Endodermal cell (in vitro differentiated cells): ENCODE measurements at regions not wholly inside any gene's neighbourhood (a gene's known extent, or its start where the extent isn't known, plus 50 kb on each side); places are given as distances from the start of the nearest gene placed in this dataset.

ENCODE experiments used
- DNase-seq: peaks from one replicate; pipeline ENCODE4 v3.0.0-alpha.2; 2017
- H3K27ac ChIP-seq: 2 replicates; pipeline ENCODE4 v1.5.1; 2013; ENCODE audit warnings: mild to moderate bottlenecking, low read depth, low read length, moderate library complexity
- H3K27me3 ChIP-seq: 2 replicates; pipeline ENCODE4 v1.6.1; 2013; ENCODE audit warnings: mild to moderate bottlenecking, low read length, moderate library complexity; ENCODE audit not compliant: insufficient read depth, control insufficient read depth, poor library complexity, severe bottlenecking
- H3K36me3 ChIP-seq: 2 replicates; pipeline ENCODE4 v1.7.0; 2013; ENCODE audit warnings: mild to moderate bottlenecking, low read length, moderate library complexity; ENCODE audit not compliant: control insufficient read depth, insufficient read depth
- H3K4me1 ChIP-seq: one replicate; pipeline ENCODE4 v1.7.0; 2013; ENCODE audit warnings: low read length; ENCODE audit not compliant: control insufficient read depth, insufficient read depth
- H3K4me3 ChIP-seq: 2 replicates; pipeline ENCODE4 v1.5.1; 2013; ENCODE audit warnings: mild to moderate bottlenecking, low read length, moderate library complexity
- H3K9ac ChIP-seq: 2 replicates; pipeline ENCODE4 v1.6.1; 2013; ENCODE audit warnings: mild to moderate bottlenecking, low read length, moderate library complexity; ENCODE audit not compliant: poor library complexity, severe bottlenecking; ENCODE audit errors: extremely low read depth
- H3K9me3 ChIP-seq: 2 replicates; pipeline ENCODE4 v1.6.1; 2013; ENCODE audit warnings: mild to moderate bottlenecking, low read length, moderate library complexity; ENCODE audit not compliant: control insufficient read depth
- H3K27ac Mint-ChIP-seq: 2 replicates; pipeline ENCODE4 v1.8.0; 2020; ENCODE audit warnings: mixed read lengths
- H3K27me3 Mint-ChIP-seq: 2 replicates; pipeline ENCODE4 v1.8.0; 2021; ENCODE audit warnings: mild to moderate bottlenecking, mixed read lengths; ENCODE audit not compliant: insufficient read depth
- H3K36me3 Mint-ChIP-seq: 2 replicates; pipeline ENCODE4 v1.8.0; 2020; ENCODE audit warnings: low read depth, mixed read lengths
- H3K4me1 Mint-ChIP-seq: 2 replicates; pipeline ENCODE4 v1.8.0; 2020; ENCODE audit warnings: mixed read lengths
- H3K4me3 Mint-ChIP-seq: 2 replicates; pipeline ENCODE4 v1.8.0; 2020; ENCODE audit warnings: mild to moderate bottlenecking, moderate library complexity, mixed read lengths
- H3K9me3 Mint-ChIP-seq: 2 replicates; pipeline ENCODE4 v1.8.0; 2020; ENCODE audit warnings: mild to moderate bottlenecking, mixed read lengths
- WGBS, 2 experiments: methylation state at CpG; one replicate each; pipeline versions ENCODE4 v1.1.5 to v1.1.7; 2013; ENCODE audit warnings: missing lambda C conversion rate in 2 of 2, mixed read lengths in 1 of 2; ENCODE audit not compliant: insufficient coverage in 1 of 2, insufficient read length in 1 of 2; 5-methylcytosine and 5-hydroxymethylcytosine counted together
- TF ChIP-seq, protein P1 (sequence below): fragments of 200-600 bp; sonication (generic); conservative IDR thresholded peaks from 2 replicates; pipeline ENCODE4 v1.5.0; 2021; ENCODE audit warnings: antibody characterized with exemption, mild to moderate bottlenecking

- H3K4me3 ChIP-seq = no peak overlapping the region
- no peaks in the 10 kb centered on the region for H3K4me1 Mint-ChIP-seq
- WGBS, 2 experiments = 97% methylated on average over 1 of the region's 1 CpG; no CpG with 5 or more reads in 1 of the 2 experiments
- no peak overlapping the region for H3K9ac ChIP-seq
- peaks cover 2% of the 10 kb centered on the region for H3K27me3 Mint-ChIP-seq
- H3K36me3 Mint-ChIP-seq = no peaks in the 10 kb centered on the region
- peaks cover 4% of the 10 kb centered on the region for H3K9me3 Mint-ChIP-seq
- no peak for DNase-seq
- TF ChIP-seq, protein P1, sequence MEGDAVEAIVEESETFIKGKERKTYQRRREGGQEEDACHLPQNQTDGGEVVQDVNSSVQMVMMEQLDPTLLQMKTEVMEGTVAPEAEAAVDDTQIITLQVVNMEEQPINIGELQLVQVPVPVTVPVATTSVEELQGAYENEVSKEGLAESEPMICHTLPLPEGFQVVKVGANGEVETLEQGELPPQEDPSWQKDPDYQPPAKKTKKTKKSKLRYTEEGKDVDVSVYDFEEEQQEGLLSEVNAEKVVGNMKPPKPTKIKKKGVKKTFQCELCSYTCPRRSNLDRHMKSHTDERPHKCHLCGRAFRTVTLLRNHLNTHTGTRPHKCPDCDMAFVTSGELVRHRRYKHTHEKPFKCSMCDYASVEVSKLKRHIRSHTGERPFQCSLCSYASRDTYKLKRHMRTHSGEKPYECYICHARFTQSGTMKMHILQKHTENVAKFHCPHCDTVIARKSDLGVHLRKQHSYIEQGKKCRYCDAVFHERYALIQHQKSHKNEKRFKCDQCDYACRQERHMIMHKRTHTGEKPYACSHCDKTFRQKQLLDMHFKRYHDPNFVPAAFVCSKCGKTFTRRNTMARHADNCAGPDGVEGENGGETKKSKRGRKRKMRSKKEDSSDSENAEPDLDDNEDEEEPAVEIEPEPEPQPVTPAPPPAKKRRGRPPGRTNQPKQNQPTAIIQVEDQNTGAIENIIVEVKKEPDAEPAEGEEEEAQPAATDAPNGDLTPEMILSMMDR = no peak
- H3K27me3 ChIP-seq = no peaks in the 10 kb centered on the region
- no peak overlapping the region for H3K27ac ChIP-seq
- no peaks in the 10 kb centered on the region for H3K4me1 ChIP-seq
- no peak overlapping the region for H3K27ac Mint-ChIP-seq
- no peaks in the 10 kb centered on the region for H3K9me3 ChIP-seq
- no peaks in the 10 kb centered on the region for H3K36me3 ChIP-seq
- H3K4me3 Mint-ChIP-seq = no peak overlapping the region
Observed at GRCh38 chr10:8811201-8811600, 756.7 kb downstream of the GATA3 start.

GRCh38 chr10:8815969-8816368 is 761.5 kb downstream of the GATA3 start:
- Histone ChIP-seq H3K9ac (no peak overlapping the region), H3K27me3 (no peaks in the 10 kb centered on the region), H3K4me3 (no peak overlapping the region), H3K4me1 (no peaks in the 10 kb centered on the region), H3K27ac (no peak overlapping the region), H3K9me3 (no peaks in the 10 kb centered on the region), H3K36me3 (no peaks in the 10 kb centered on the region)
- TF ChIP-seq, protein P1 = no peak
- no peak for DNase-seq
- Mint-ChIP-seq H3K27me3 (no peaks in the 10 kb centered on the region), H3K4me1 (no peaks in the 10 kb centered on the region), H3K9me3 (no peaks in the 10 kb centered on the region), H3K27ac (no peak overlapping the region), H3K36me3 (no peaks in the 10 kb centered on the region), H3K4me3 (no peak overlapping the region)
- 82 to 89% methylated on average over 2 of the region's 2 CpGs for WGBS, 2 experiments

GRCh38 chr10:8817299-8817698 is 762.8 kb downstream of the GATA3 start:
- WGBS, 2 experiments = 71% methylated on average over 2 of the region's 2 CpGs; no CpG with 5 or more reads in 1 of the 2 experiments
- Histone ChIP-seq H3K27ac (no peak overlapping the region), H3K9ac (no peak overlapping the region), H3K27me3 (no peaks in the 10 kb centered on the region), H3K36me3 (no peaks in the 10 kb centered on the region), H3K9me3 (no peaks in the 10 kb centered on the region), H3K4me1 (no peaks in the 10 kb centered on the region), H3K4me3 (no peak overlapping the region)
- DNase-seq = no peak
- TF ChIP-seq, protein P1 = no peak
- Mint-ChIP-seq H3K27me3 (no peaks in the 10 kb centered on the region), H3K9me3 (no peaks in the 10 kb centered on the region), H3K4me1 (no peaks in the 10 kb centered on the region), H3K36me3 (no peaks in the 10 kb centered on the region), H3K4me3 (no peak overlapping the region), H3K27ac (no peak overlapping the region)
